GM23338 (cell line): ENCODE measurements at regions not wholly inside any gene's neighbourhood (a gene's known extent, or its start where the extent isn't known, plus 50 kb on each side); places are given as distances from the start of the nearest gene placed in this dataset.

Experiments used
- CREB1 ChIP-seq: fragments of 250-450 bp; sonication (Bioruptor Pico); IDR thresholded peaks from 2 replicates; pipeline ENCODE4 v1.5.0; 2020; ENCODE audit warnings: low read depth, mild to moderate bottlenecking, moderate library complexity
- CTCF ChIP-seq, 2 experiments: fragments of 200-600 bp in 1 of 2; sonication (generic) in 1 of 2; conservative IDR thresholded peaks; 2 replicates each; pipeline versions ENCODE4 v1.5.1 to v1.6.1; 2016 to 2017; ENCODE audit warnings: antibody characterized with exemption in 2 of 2, low read depth in 2 of 2, mild to moderate bottlenecking in 2 of 2, moderate library complexity in 1 of 2
- EZH2 ChIP-seq: fragments of 200-600 bp; sonication (generic); IDR thresholded peaks from one replicate; pipeline ENCODE4 v1.8.0; 2017; ENCODE audit warnings: antibody characterized with exemption, mild to moderate bottlenecking, low read depth; ENCODE audit not compliant: unreplicated experiment
- EZH2phosphoT487 ChIP-seq: fragments of 200-600 bp; sonication (generic); IDR thresholded peaks from one replicate; pipeline ENCODE4 v1.8.1; 2018; ENCODE audit warnings: antibody characterized with exemption; ENCODE audit not compliant: unreplicated experiment
- ZNF462 ChIP-seq: fragments of 250-450 bp; sonication (Bioruptor Pico); IDR thresholded peaks from 2 replicates; pipeline ENCODE4 v1.5.0; 2020; ENCODE audit warnings: mild to moderate bottlenecking, moderate library complexity

- no peak for TF ChIP-seq CTCF (conservative IDR thresholded peaks at IDR 0.05; ENCODE audit: low read depth in 2 of 2)
- no peak for TF ChIP-seq EZH2
- no peak for TF ChIP-seq CREB1 (CRISPR knock-in tag)
- TF ChIP-seq ZNF462: no peak
- no peak for TF ChIP-seq EZH2phosphoT487
Observed at GRCh38 chr11:93605642-93606041, 55.8 kb upstream of the CEP295 start.
